GM13977 (cell line): ENCODE measurements at regions not wholly inside any gene's neighbourhood (a gene's known extent, or its start where the extent isn't known, plus 50 kb on each side); places are given as distances from the start of the nearest gene placed in this dataset.
"Not testable (repeated sequence)": the region's sequence is repeated elsewhere in the genome, so short reads cannot be mapped to it uniquely, and the experiment has no call there.

Source experiments
- DNase-seq: peaks from one replicate; pipeline ENCODE4 v3.0.0; 2012; ENCODE audit warnings: low spot score
- CTCF ChIP-seq: IDR thresholded peaks from 2 replicates; pipeline ENCODE4 v1.5.1; 2012; ENCODE audit warnings: mild to moderate bottlenecking, control low read depth; ENCODE audit not compliant: insufficient read depth; ENCODE audit errors: extremely low read depth, missing control alignments
- in situ Hi-C: fragments of 300-500 bp; cut with MboI; formaldehyde crosslinking; loops from one replicate; pipeline ENCODE4 v1.12.0; 2022; ENCODE audit warnings: low sequenced_read_pairs, low pct_unique_long_range_greater_than_20kb, mixed read lengths, inconsistent platforms; ENCODE audit not compliant: unreplicated experiment

GRCh38 chr12:58321414-58321813 lies 380.0 kb downstream of the ATP23 start:
- in situ Hi-C loops = no loop called here
- TF ChIP-seq CTCF = no peak
- no peak for DNase-seq

- no peak for DNase-seq
- TF ChIP-seq CTCF = no peak
- in situ Hi-C loops = no loop called here
Measured at GRCh38 chr12:58323676-58324075, 382.3 kb downstream of the ATP23 start.

GRCh38 chr12:58325561-58325960 lies 384.2 kb downstream of the ATP23 start:
- DNase-seq = no peak
- no peak for TF ChIP-seq CTCF
- in situ Hi-C loops = no loop called here

- in situ Hi-C loops = no loop called here
- DNase-seq = no peak
- TF ChIP-seq CTCF = no peak
Measured at GRCh38 chr12:58326534-58326933, 385.2 kb downstream of the ATP23 start.

GRCh38 chr12:58336581-58337242 lies 395.3 kb downstream of the ATP23 start:
- DNase-seq, in situ Hi-C loops: not testable (repeated sequence)

GRCh38 chr12:58337539-58337938 lies 396.2 kb downstream of the ATP23 start:
- in situ Hi-C loops, DNase-seq: not testable (repeated sequence)

- no peak for DNase-seq
- no peak for TF ChIP-seq CTCF
- in situ Hi-C loops = no loop called here
Measured at GRCh38 chr12:58341791-58342190, 400.4 kb downstream of the ATP23 start.

GRCh38 chr12:58342736-58343135 lies 401.4 kb downstream of the ATP23 start:
- no peak for TF ChIP-seq CTCF
- in situ Hi-C loops = no loop called here
- no peak for DNase-seq
